ENCODE measurements at regions not wholly inside any gene's neighbourhood (a gene's known extent, or its start where the extent isn't known, plus 50 kb on each side); places are given as distances from the start of the nearest gene placed in this dataset.

- no peaks in the 10 kb centered on the region for H3K9me3 ChIP-seq
- H3K27ac ChIP-seq, result no peak overlapping the region
- H3K36me3 ChIP-seq (ENCODE audit: low read depth, missing control alignments), result no peaks in the 10 kb centered on the region
- DNase-seq, result no peak
- 83 to 91% methylated on average over 2 to 3 of the region's 3 CpGs for WGBS, 2 donors
- intact Hi-C loops (cut with DNase I; ENCODE audit: low total_unique reads), result no loop called here
- no peaks in the 10 kb centered on the region for H3K27me3 ChIP-seq
- no peaks in the 10 kb centered on the region for H3K4me1 ChIP-seq
- no peak overlapping the region for H3K4me3 ChIP-seq
- TF ChIP-seq CTCF (IDR thresholded peaks at IDR 0.05) (no peak), POLR2A (IDR thresholded peaks at IDR 0.05) (no peak)
These were observed 170.0 kb downstream of the NUFIP1 start for GRCh38 chr13:44819245-44819644.

- 74 to 75% methylated on average over 6 of the region's 6 CpGs for WGBS, 2 donors
- no peak for TF ChIP-seq CTCF (IDR thresholded peaks at IDR 0.05)
- TF ChIP-seq POLR2A (IDR thresholded peaks at IDR 0.05), result no peak
- H3K27ac ChIP-seq, result no peak overlapping the region
- no peaks in the 10 kb centered on the region for H3K9me3 ChIP-seq
- no peaks in the 10 kb centered on the region for H3K36me3 ChIP-seq (ENCODE audit: low read depth, missing control alignments)
- no peaks in the 10 kb centered on the region for H3K27me3 ChIP-seq
- H3K4me3 ChIP-seq, result no peak overlapping the region
- no peak for DNase-seq
- no peaks in the 10 kb centered on the region for H3K4me1 ChIP-seq
- intact Hi-C loops (cut with DNase I; ENCODE audit: low total_unique reads), result no loop called here
These were observed 170.8 kb downstream of the NUFIP1 start for GRCh38 chr13:44818428-44818827.

- no peaks in the 10 kb centered on the region for H3K27me3 ChIP-seq
- 93 to 94% methylated on average over 5 of the region's 5 CpGs for WGBS, 2 donors
- H3K36me3 ChIP-seq (ENCODE audit: low read depth, missing control alignments), result no peaks in the 10 kb centered on the region
- no peak overlapping the region for H3K27ac ChIP-seq
- no peaks in the 10 kb centered on the region for H3K9me3 ChIP-seq
- TF ChIP-seq POLR2A (IDR thresholded peaks at IDR 0.05), result no peak
- no peak for TF ChIP-seq CTCF (IDR thresholded peaks at IDR 0.05)
- peaks cover 2% of the 10 kb centered on the region for H3K4me1 ChIP-seq
- no peak for DNase-seq
- H3K4me3 ChIP-seq, result no peak overlapping the region
- intact Hi-C loops (cut with DNase I; ENCODE audit: low total_unique reads), result no loop called here
These were observed 171.3 kb downstream of the NUFIP1 start for GRCh38 chr13:44818016-44818415.

- no peaks in the 10 kb centered on the region for H3K27me3 ChIP-seq
- no peak for DNase-seq
- no peak overlapping the region for H3K4me3 ChIP-seq
- no peak for TF ChIP-seq POLR2A (IDR thresholded peaks at IDR 0.05)
- H3K36me3 ChIP-seq (ENCODE audit: low read depth, missing control alignments), result no peaks in the 10 kb centered on the region
- H3K9me3 ChIP-seq, result no peaks in the 10 kb centered on the region
- no peak overlapping the region for H3K27ac ChIP-seq
- peaks cover 7% of the 10 kb centered on the region for H3K4me1 ChIP-seq
- intact Hi-C loops (cut with DNase I; ENCODE audit: low total_unique reads), result no loop called here
- WGBS, 2 donors, result 76 to 92% methylated on average over 3 to 5 of the region's 5 CpGs
These were observed 172.1 kb downstream of the NUFIP1 start for GRCh38 chr13:44817131-44817671.

- H3K27ac ChIP-seq, result no peak overlapping the region
- peaks cover 7% of the 10 kb centered on the region for H3K4me1 ChIP-seq
- intact Hi-C loops (cut with DNase I; ENCODE audit: low total_unique reads), result no loop called here
- no peak overlapping the region for H3K4me3 ChIP-seq
- no peaks in the 10 kb centered on the region for H3K27me3 ChIP-seq
- H3K36me3 ChIP-seq (ENCODE audit: low read depth, missing control alignments), result no peaks in the 10 kb centered on the region
- no peaks in the 10 kb centered on the region for H3K9me3 ChIP-seq
- WGBS, 2 donors, result 93 to 96% methylated on average over 1 of the region's 1 CpG
- TF ChIP-seq CTCF (IDR thresholded peaks at IDR 0.05) (no peak), POLR2A (IDR thresholded peaks at IDR 0.05) (no peak)
- DNase-seq, result no peak
These were observed 172.6 kb downstream of the NUFIP1 start for GRCh38 chr13:44816701-44817100.

All from testis (tissue), 2 donors.